Psoas muscle (tissue), 7 donors: ENCODE measurements at regions not wholly inside any gene's neighbourhood (a gene's known extent, or its start where the extent isn't known, plus 50 kb on each side); places are given as distances from the start of the nearest gene placed in this dataset.

Experiments
- ATAC-seq, 4 donors: fragments of 200-7000 bp; cut with Tn5 transposase; one replicate each; pipeline ENCODE4 v1.9.1; 2020; ENCODE audit warnings: moderate library complexity in 3 of 4, mild to moderate bottlenecking in 2 of 4
- DNase-seq, 2 donors: peaks; one replicate each; pipeline ENCODE4 v3.0.0-alpha.2; 2020
- H3K27ac ChIP-seq: fragments of 200-600 bp; one replicate; pipeline ENCODE4 v1.8.0; 2022
- H3K27me3 ChIP-seq, 3 donors: fragments of 200-600 bp in 1 of 3; one replicate each; pipeline versions ENCODE4 v1.6.1 to v1.8.0; 2013 to 2022; ENCODE audit warnings: low read length in 2 of 3, mild to moderate bottlenecking in 2 of 3, moderate library complexity in 1 of 3; ENCODE audit not compliant: insufficient read depth in 3 of 3
- H3K36me3 ChIP-seq, 2 donors: fragments of 200-600 bp in 1 of 2; one replicate each; pipeline versions ENCODE4 v1.6.1 to v1.8.0; 2013 to 2022; ENCODE audit warnings: low read depth in 1 of 2, mild to moderate bottlenecking in 1 of 2, moderate library complexity in 1 of 2; ENCODE audit not compliant: insufficient read depth in 1 of 2
- H3K4me1 ChIP-seq: fragments of 200-600 bp; one replicate; pipeline ENCODE4 v1.8.0; 2022
- H3K4me3 ChIP-seq: fragments of 200-600 bp; one replicate; pipeline ENCODE4 v1.8.0; 2022; ENCODE audit warnings: mild to moderate bottlenecking
- H3K9me3 ChIP-seq: fragments of 200-600 bp; one replicate; pipeline ENCODE4 v1.8.0; 2022
- CTCF ChIP-seq: fragments of 200-600 bp; IDR thresholded peaks from one replicate; pipeline ENCODE4 v1.8.0; 2022; ENCODE audit warnings: antibody characterized with exemption
- WGBS, 3 donors: extraction: QIAGEN DNeasy Blood & Tissue Kit; methylation state at CpG; one replicate each; pipeline versions ENCODE4 v1.1.6 to v1.1.7; 2013; 5-methylcytosine and 5-hydroxymethylcytosine counted together
- intact Hi-C, 2 donors: fragments of 100-400 bp; cut with DNase I; formaldehyde crosslinking; loops; one replicate each; pipeline versions ENCODE4 v1.11.0 to v1.14.2; 2022
- donor health status: healthy with polysubstance abuse.
- donor health status: DM: no; HTN: no; CAD: no; lungs with moderate emphysema.
- donor health status: Bipolar disorder and iron deficiency.
- donor health status: healthy.
- donor health status: DM: yes; HTN: yes; CAD: no.
- donor health status: DM: no; HTN: no; CAD: no.
- donor health status: DM: yes; HTN: yes; CAD: no.

- no peak for TF ChIP-seq CTCF
- DNase-seq (no peak), ATAC-seq (no peak)
- Histone ChIP-seq H3K4me3 (no peak overlapping the region), H3K27me3 (peaks cover 0 to 4% (median 0%) of the 10 kb centered on the region in 3 donors), H3K4me1 (no peaks in the 10 kb centered on the region), H3K27ac (no peak overlapping the region), H3K9me3 (peaks cover 3% of the 10 kb centered on the region), H3K36me3 (no peaks in the 10 kb centered on the region)
- intact Hi-C loops = no loop called here
- 56 to 95% (median 88%) methylated on average over 1 of the region's 1 CpG for WGBS, 3 donors
Measured at GRCh38 chrX:78527818-78528217, 131.3 kb downstream of the RTL3 start.

- H3K27me3 ChIP-seq = peaks cover 0 to 5% (median 0%) of the 10 kb centered on the region in 3 donors
- H3K9me3 ChIP-seq = peaks cover 3% of the 10 kb centered on the region
- DNase-seq (no peak), ATAC-seq (no peak)
- WGBS, 3 donors = 85 to 92% (median 89%) methylated on average over 1 of the region's 1 CpG
- TF ChIP-seq CTCF = no peak
- no peak overlapping the region for H3K27ac ChIP-seq
- intact Hi-C loops = no loop called here
- H3K4me1 ChIP-seq = no peaks in the 10 kb centered on the region
- H3K36me3 ChIP-seq = no peaks in the 10 kb centered on the region
- no peak overlapping the region for H3K4me3 ChIP-seq
Measured at GRCh38 chrX:78527263-78527662, 131.9 kb downstream of the RTL3 start.

- H3K27me3 ChIP-seq = peaks cover 0 to 6% (median 0%) of the 10 kb centered on the region in 3 donors
- peaks cover 3% of the 10 kb centered on the region for H3K9me3 ChIP-seq
- DNase-seq (no peak), ATAC-seq (no peak)
- no peak overlapping the region for H3K4me3 ChIP-seq
- H3K36me3 ChIP-seq = no peaks in the 10 kb centered on the region
- no peak overlapping the region for H3K27ac ChIP-seq
- intact Hi-C loops = no loop called here
- 74 to 87% (median 84%) methylated on average over 2 of the region's 2 CpGs for WGBS, 3 donors
- no peaks in the 10 kb centered on the region for H3K4me1 ChIP-seq
- no peak for TF ChIP-seq CTCF
Measured at GRCh38 chrX:78522601-78523000, 136.5 kb downstream of the RTL3 start.

GRCh38 chrX:78517124-78517523 is 142.0 kb downstream of the RTL3 start:
- no peaks in the 10 kb centered on the region for H3K9me3 ChIP-seq
- H3K27me3 ChIP-seq = peaks cover 0 to 4% (median 0%) of the 10 kb centered on the region in 3 donors
- intact Hi-C loops = no loop called here
- H3K4me1 ChIP-seq = no peaks in the 10 kb centered on the region
- DNase-seq = no peak
- H3K27ac ChIP-seq = no peak overlapping the region
- H3K36me3 ChIP-seq = no peaks in the 10 kb centered on the region
- no peak overlapping the region for H3K4me3 ChIP-seq
- 72 to 84% (median 81%) methylated on average over 4 of the region's 4 CpGs for WGBS, 3 donors
- TF ChIP-seq CTCF = no peak
- ATAC-seq = no peak

GRCh38 chrX:78514852-78515251 is 144.3 kb downstream of the RTL3 start:
- no peaks in the 10 kb centered on the region for H3K4me1 ChIP-seq
- DNase-seq (no peak), ATAC-seq (no peak)
- no peaks in the 10 kb centered on the region for H3K36me3 ChIP-seq
- TF ChIP-seq CTCF = no peak
- no peak overlapping the region for H3K27ac ChIP-seq
- no peaks in the 10 kb centered on the region for H3K27me3 ChIP-seq
- H3K9me3 ChIP-seq = no peaks in the 10 kb centered on the region
- intact Hi-C loops = no loop called here
- no peak overlapping the region for H3K4me3 ChIP-seq
